ENCODE measurements at regions not wholly inside any gene's neighbourhood (a gene's known extent, or its start where the extent isn't known, plus 50 kb on each side); places are given as distances from the start of the nearest gene placed in this dataset.

- no peak for DNase-seq
- Mint-ChIP-seq H3K4me3 (ENCODE audit: unreplicated experiment) (no peak overlapping the region), H3K9me3 (ENCODE audit: unreplicated experiment) (peaks cover 8% of the 10 kb centered on the region), H3K27me3 (ENCODE audit: insufficient read depth, unreplicated experiment) (peaks cover 3% of the 10 kb centered on the region), H3K27ac (ENCODE audit: unreplicated experiment) (no peak overlapping the region), H3K4me1 (ENCODE audit: low read depth, unreplicated experiment) (peaks cover 8% of the 10 kb centered on the region), H3K36me3 (ENCODE audit: insufficient read depth, unreplicated experiment) (no peaks in the 10 kb centered on the region)
- no TSS peak for BruUV-seq (replicated peaks)
- H3K4me3 ChIP-seq (ENCODE audit: low read depth, low read length), result no peak overlapping the region
- no peaks in the 10 kb centered on the region for H3K9me3 ChIP-seq
- intact Hi-C loops (cut with micrococcal nuclease; ENCODE audit: unreplicated experiment), result no loop called here
- POLR2A ChIA-PET, result no interaction called here
- peaks cover 9% of the 10 kb centered on the region; the same call in 1 of the 2 replicates for H3K4me1 ChIP-seq
- H3K27me3 ChIP-seq (replicated peaks; ENCODE audit: control insufficient read depth, insufficient read depth, low read length), result no peaks in the 10 kb centered on the region
- CTCF ChIA-PET, result no interaction called here
- no peaks in the 10 kb centered on the region for H3K36me3 ChIP-seq (ENCODE audit: control insufficient read depth, insufficient read depth, low read length)
- no peak for TF ChIP-seq CTCF (IDR thresholded peaks at IDR 0.05; ENCODE audit: insufficient read depth in 1 of 2, low read depth in 1 of 2, low read length in 1 of 2, severe bottlenecking in 1 of 2, unreplicated experiment in 1 of 2)
Measured at GRCh38 chr12:91622037-91622436, 439.4 kb upstream of the DCN start.

DNA sequence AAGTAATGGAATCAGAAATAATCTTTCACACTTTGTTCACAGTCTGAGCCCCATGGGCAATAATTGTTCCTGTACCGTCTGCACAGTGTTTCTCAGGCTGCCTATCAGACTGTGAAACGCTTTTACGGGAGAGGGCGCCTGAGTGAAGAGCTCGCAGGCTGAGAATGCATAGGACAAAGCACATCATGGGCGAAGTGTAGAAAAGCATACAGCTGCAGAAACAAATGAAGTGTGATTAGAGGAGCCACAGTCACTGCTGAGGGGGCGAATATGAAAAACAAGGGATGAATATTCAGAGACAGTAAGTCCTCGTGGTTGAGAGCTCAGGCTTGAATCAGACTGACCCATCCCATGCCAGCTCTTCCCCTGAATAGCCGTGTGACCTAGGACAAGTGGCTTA, 438.4 kb upstream of the DCN start:
- Mint-ChIP-seq H3K4me1 (ENCODE audit: low read depth, unreplicated experiment) (peaks cover 8% of the 10 kb centered on the region), H3K36me3 (ENCODE audit: insufficient read depth, unreplicated experiment) (no peaks in the 10 kb centered on the region), H3K27me3 (ENCODE audit: insufficient read depth, unreplicated experiment) (no peaks in the 10 kb centered on the region), H3K9me3 (ENCODE audit: unreplicated experiment) (no peaks in the 10 kb centered on the region), H3K4me3 (ENCODE audit: unreplicated experiment) (no peak overlapping the region), H3K27ac (ENCODE audit: unreplicated experiment) (no peak overlapping the region)
- intact Hi-C loops (cut with micrococcal nuclease; ENCODE audit: unreplicated experiment), result no loop called here
- Histone ChIP-seq H3K27me3 (replicated peaks; ENCODE audit: control insufficient read depth, insufficient read depth, low read length) (no peaks in the 10 kb centered on the region), H3K36me3 (ENCODE audit: control insufficient read depth, insufficient read depth, low read length) (no peaks in the 10 kb centered on the region), H3K9me3 (no peaks in the 10 kb centered on the region), H3K4me1 (peaks cover 9% of the 10 kb centered on the region; the same call in 1 of the 2 replicates), H3K4me3 (ENCODE audit: low read depth, low read length) (no peak overlapping the region)
- CTCF ChIA-PET, result no interaction called here
- POLR2A ChIA-PET, result no interaction called here
- DNase-seq, result no peak
- BruUV-seq (replicated peaks), result no TSS peak
- TF ChIP-seq CTCF (IDR thresholded peaks at IDR 0.05; ENCODE audit: insufficient read depth in 1 of 2, low read depth in 1 of 2, low read length in 1 of 2, severe bottlenecking in 1 of 2, unreplicated experiment in 1 of 2), result no peak

GRCh38 chr12:91620422-91620821, 437.8 kb upstream of the DCN start:
- Mint-ChIP-seq H3K36me3 (ENCODE audit: insufficient read depth, unreplicated experiment) (no peaks in the 10 kb centered on the region), H3K4me3 (ENCODE audit: unreplicated experiment) (no peak overlapping the region), H3K27ac (ENCODE audit: unreplicated experiment) (no peak overlapping the region), H3K27me3 (ENCODE audit: insufficient read depth, unreplicated experiment) (no peaks in the 10 kb centered on the region), H3K4me1 (ENCODE audit: low read depth, unreplicated experiment) (peaks cover 8% of the 10 kb centered on the region), H3K9me3 (ENCODE audit: unreplicated experiment) (no peaks in the 10 kb centered on the region)
- no TSS peak for BruUV-seq (replicated peaks)
- POLR2A ChIA-PET, result no interaction called here
- CTCF ChIA-PET, result no interaction called here
- TF ChIP-seq CTCF (IDR thresholded peaks at IDR 0.05; ENCODE audit: insufficient read depth in 1 of 2, low read depth in 1 of 2, low read length in 1 of 2, severe bottlenecking in 1 of 2, unreplicated experiment in 1 of 2), result no peak
- Histone ChIP-seq H3K4me1 (peaks cover 9% of the 10 kb centered on the region; the same call in 1 of the 2 replicates), H3K9me3 (no peaks in the 10 kb centered on the region), H3K4me3 (ENCODE audit: low read depth, low read length) (no peak overlapping the region), H3K27me3 (replicated peaks; ENCODE audit: control insufficient read depth, insufficient read depth, low read length) (no peaks in the 10 kb centered on the region), H3K36me3 (ENCODE audit: control insufficient read depth, insufficient read depth, low read length) (no peaks in the 10 kb centered on the region)
- intact Hi-C loops (cut with micrococcal nuclease; ENCODE audit: unreplicated experiment), result no loop called here
- no peak for DNase-seq
